H1 (cell line): ENCODE measurements at regions not wholly inside any gene's neighbourhood (a gene's known extent, or its start where the extent isn't known, plus 50 kb on each side); places are given as distances from the start of the nearest gene placed in this dataset.

Experiments used
- CTCF ChIA-PET: fragments of 300-600 bp; sonication (Branson Sonifier 250); formaldehyde crosslinking; loops from one replicate; lab custom pipeline; 2021; ENCODE audit not compliant: partially characterized antibody; lab: Charles Lee
- POLR2A ChIA-PET: fragments of 300-600 bp; sonication (Branson Sonifier 250); formaldehyde crosslinking; loops from one replicate; lab custom pipeline; 2021; ENCODE audit warnings: inconsistent platforms; ENCODE audit not compliant: partially characterized antibody; lab: Charles Lee
- DNase-seq, 2 experiments: peaks; one replicate each; pipeline versions ENCODE4 v3.0.0 to v3.0.0-alpha.2; 2010 to 2022; ENCODE audit warnings: low spot score in 2 of 2, low read depth in 1 of 2, mixed read lengths in 1 of 2
- FAIRE-seq: peaks from 2 replicates; lab custom pipeline; 2011; peaks lifted over from hg19 to GRCh38; lab: Jason Lieb, UNC
- H2AFZ ChIP-seq: 2 replicates; pipeline ENCODE4 v1.8.1; 2012; ENCODE audit warnings: low read length, inconsistent platforms
- H2AK5ac ChIP-seq: 2 replicates; pipeline ENCODE4 v1.6.1; 2013; ENCODE audit warnings: low read depth, low read length
- H2BK120ac ChIP-seq: replicated peaks from 2 replicates; pipeline ENCODE3; 2013; ENCODE audit warnings: low read depth, low read length, inconsistent platforms
- H2BK12ac ChIP-seq: 2 replicates; pipeline ENCODE4 v1.6.1; 2013; ENCODE audit warnings: low read depth, low read length
- H2BK15ac ChIP-seq: 2 replicates; pipeline ENCODE4 v1.6.1; 2013; ENCODE audit warnings: low read length
- H2BK20ac ChIP-seq: 2 replicates; pipeline ENCODE4 v1.6.1; 2013; ENCODE audit warnings: low read length
- H2BK5ac ChIP-seq: 2 replicates; pipeline ENCODE4 v1.6.1; 2013; ENCODE audit warnings: low read depth, low read length
- H3K14ac ChIP-seq: 2 replicates; pipeline ENCODE4 v1.6.1; 2013; ENCODE audit warnings: inconsistent platforms; ENCODE audit not compliant: insufficient read length
- H3K18ac ChIP-seq: 2 replicates; pipeline ENCODE4 v1.6.1; 2013; ENCODE audit warnings: low read length; ENCODE audit errors: extremely low read depth
- H3K23ac ChIP-seq: 2 replicates; pipeline ENCODE4 v1.6.1; 2013; ENCODE audit warnings: inconsistent platforms; ENCODE audit not compliant: insufficient read length
- H3K23me2 ChIP-seq: 2 replicates; pipeline ENCODE4 v1.6.1; 2013; ENCODE audit warnings: low read depth, low read length
- H3K27ac ChIP-seq: 2 replicates; pipeline ENCODE4 v1.6.1; 2011; ENCODE audit warnings: low read depth, low read length, inconsistent platforms
- H3K27me3 ChIP-seq, 4 experiments: replicated peaks in 1 of 4; 1 replicate in 1 of 4; 2 replicates in 3 of 4; pipeline versions ENCODE4 v1.6.1 to v1.8.1; 2011 to 2013; ENCODE audit warnings: low read length in 3 of 4, mild to moderate bottlenecking in 3 of 4, inconsistent platforms in 2 of 4, mixed read lengths in 2 of 4, moderate library complexity in 1 of 4; ENCODE audit not compliant: control insufficient read depth in 3 of 4, insufficient read depth in 3 of 4; ENCODE audit errors: extremely low read depth in 1 of 4
- H3K36me3 ChIP-seq, 4 experiments: 2 replicates each; pipeline versions ENCODE4 v1.6.1 to v1.8.1; 2011 to 2013; ENCODE audit warnings: mild to moderate bottlenecking in 4 of 4, low read length in 3 of 4, moderate library complexity in 2 of 4, control low read depth in 1 of 4, inconsistent platforms in 1 of 4; ENCODE audit not compliant: insufficient read depth in 4 of 4, control insufficient read depth in 2 of 4
- H3K4ac ChIP-seq: replicated peaks from 2 replicates; pipeline ENCODE3; 2013; ENCODE audit warnings: low read length, low read depth, mixed read lengths, inconsistent platforms; ENCODE audit not compliant: insufficient read length
- H3K4me1 ChIP-seq, 4 experiments: replicated peaks in 1 of 4; 1 replicate in 1 of 4; 2 replicates in 3 of 4; pipeline versions ENCODE4 v1.6.1 to v1.8.1; 2011 to 2013; ENCODE audit warnings: low read length in 3 of 4, inconsistent platforms in 2 of 4, mixed read lengths in 1 of 4; ENCODE audit not compliant: insufficient read depth in 4 of 4, control insufficient read depth in 3 of 4
- H3K4me2 ChIP-seq, 2 experiments: 2 replicates each; pipeline versions ENCODE4 v1.6.1 to v1.8.1; 2011 to 2013; ENCODE audit warnings: low read depth in 2 of 2, low read length in 2 of 2, control low read depth in 1 of 2, inconsistent platforms in 1 of 2, mild to moderate bottlenecking in 1 of 2; ENCODE audit not compliant: insufficient read depth in 1 of 2
- H3K4me3 ChIP-seq, 4 experiments: fragments of 200-600, 300-600 bp in 1 of 4; sonication (generic), shearing (Covaris generic), sonication (Bioruptor Twin) in 1 of 4; 2 replicates each; pipeline versions ENCODE4 v1.5.1 to v1.8.1; 2011 to 2016; ENCODE audit warnings: low read length in 4 of 4, low read depth in 3 of 4, control low read depth in 2 of 4, inconsistent platforms in 2 of 4, mild to moderate bottlenecking in 2 of 4, mixed read lengths in 1 of 4, moderate library complexity in 1 of 4; ENCODE audit not compliant: insufficient read depth in 2 of 4; ENCODE audit errors: extremely low read depth in 1 of 4
- H3K56ac ChIP-seq: replicated peaks from 2 replicates; pipeline ENCODE3; 2013; ENCODE audit warnings: low read depth, mild to moderate bottlenecking, mixed read lengths, low read length, inconsistent platforms; ENCODE audit not compliant: insufficient read length
- H3K79me1 ChIP-seq: 2 replicates; pipeline ENCODE4 v1.6.1; 2013; ENCODE audit warnings: low read depth, low read length, control low read depth
- H3K79me2 ChIP-seq, 2 experiments: 2 replicates each; pipeline versions ENCODE4 v1.6.1 to v1.8.1; 2012 to 2013; ENCODE audit warnings: low read length in 2 of 2, mild to moderate bottlenecking in 2 of 2, inconsistent platforms in 1 of 2; ENCODE audit not compliant: insufficient read depth in 2 of 2, control insufficient read depth in 1 of 2
- H3K9ac ChIP-seq, 4 experiments: replicated peaks in 1 of 4; 1 replicate in 1 of 4; 2 replicates in 3 of 4; pipeline versions ENCODE4 v1.6.1 to v1.8.1; 2011 to 2013; ENCODE audit warnings: low read depth in 3 of 4, low read length in 3 of 4, control low read depth in 2 of 4, mild to moderate bottlenecking in 2 of 4, moderate library complexity in 2 of 4, inconsistent platforms in 1 of 4; ENCODE audit errors: extremely low read depth in 1 of 4
- H3K9me3 ChIP-seq, 2 experiments: 2 replicates each; pipeline versions ENCODE4 v1.6.1 to v1.8.1; 2012 to 2013; ENCODE audit warnings: mild to moderate bottlenecking in 2 of 2, moderate library complexity in 2 of 2, control low read depth in 1 of 2, inconsistent platforms in 1 of 2, low read depth in 1 of 2, low read length in 1 of 2, mixed read lengths in 1 of 2; ENCODE audit not compliant: insufficient read depth in 2 of 2
- H4K20me1 ChIP-seq, 2 experiments: replicated peaks in 1 of 2; 2 replicates each; pipeline versions ENCODE3 to v1.8.1; 2011 to 2013; ENCODE audit warnings: inconsistent platforms in 2 of 2, low read length in 2 of 2, mild to moderate bottlenecking in 1 of 2; ENCODE audit not compliant: insufficient read depth in 2 of 2, control insufficient read depth in 1 of 2
- H4K5ac ChIP-seq: 2 replicates; pipeline ENCODE4 v1.6.1; 2013; ENCODE audit warnings: low read length, low read depth, mixed read lengths, inconsistent platforms; ENCODE audit not compliant: insufficient read length
- H4K8ac ChIP-seq: 2 replicates; pipeline ENCODE4 v1.8.0; 2013; ENCODE audit warnings: mild to moderate bottlenecking, moderate library complexity, low read length, inconsistent platforms; ENCODE audit not compliant: insufficient read depth; ENCODE audit errors: extremely low read depth
- H4K91ac ChIP-seq: replicated peaks from 2 replicates; pipeline ENCODE3; 2013; ENCODE audit warnings: low read length, mixed read lengths, inconsistent platforms; ENCODE audit not compliant: insufficient read length
- CTCF ChIP-seq, 3 experiments: IDR thresholded peaks; 1 replicate in 2 of 3; 2 replicates in 1 of 3; pipeline versions ENCODE4 v1.5.1 to v1.6.1; 2011; ENCODE audit warnings: low read length in 3 of 3, mild to moderate bottlenecking in 3 of 3, inconsistent platforms in 2 of 3, low read depth in 1 of 3, moderate library complexity in 1 of 3; ENCODE audit not compliant: insufficient read depth in 1 of 3; ENCODE audit errors: control extremely low read depth in 1 of 3
- KDM4A ChIP-seq: IDR thresholded peaks from one replicate; pipeline ENCODE4 v1.7.1; 2012; ENCODE audit warnings: low read depth, mild to moderate bottlenecking, moderate library complexity, low read length, inconsistent platforms; ENCODE audit not compliant: severe bottlenecking
- PHF8 ChIP-seq: fragments of 200-600 bp; sonication (generic); conservative IDR thresholded peaks from 2 replicates; pipeline ENCODE4 v1.7.1; 2012; ENCODE audit warnings: low read depth, mild to moderate bottlenecking, inconsistent platforms, low read length, moderate library complexity
- RAD21 ChIP-seq, 2 experiments: IDR thresholded peaks in 1 of 2; conservative IDR thresholded peaks in 1 of 2; 2 replicates each; pipeline ENCODE4 v1.6.1; 2011; ENCODE audit warnings: low read depth in 2 of 2, low read length in 2 of 2, improper control_type of control experiment in 1 of 2, inconsistent platforms in 1 of 2, mild to moderate bottlenecking in 1 of 2, moderate library complexity in 1 of 2
- RFX5 ChIP-seq: IDR thresholded peaks from 2 replicates; pipeline ENCODE4 v1.6.1; 2011; ENCODE audit warnings: low read depth, low read length, improper control_type of control experiment, borderline replicate concordance
- SAP30 ChIP-seq: fragments of 300-600 bp; sonication (generic); IDR thresholded peaks from 2 replicates; pipeline ENCODE4 v1.7.1; 2012; ENCODE audit warnings: low read length, moderate library complexity, mild to moderate bottlenecking, inconsistent platforms; ENCODE audit not compliant: insufficient read depth, insufficient replicate concordance
- TBP ChIP-seq: IDR thresholded peaks from 2 replicates; pipeline ENCODE4 v1.6.1; 2011; ENCODE audit warnings: low read depth, low read length, improper control_type of control experiment
- WGBS, 2 experiments: shearing (Covaris generic) in 1 of 2; methylation state at CpG; one replicate each; pipeline versions ENCODE4 v1.1.6 to v1.1.7; 2013 to 2015; ENCODE audit warnings: low lambda C conversion rate in 2 of 2, mixed read lengths in 2 of 2, inconsistent platforms in 1 of 2, low coverage in 1 of 2, missing lambda C conversion rate in 1 of 2; ENCODE audit not compliant: insufficient replicate concordance in 2 of 2, insufficient coverage in 1 of 2, insufficient read length in 1 of 2; ENCODE audit errors: extremely low coverage in 1 of 2, missing lambda C conversion rate in 1 of 2; 5-methylcytosine and 5-hydroxymethylcytosine counted together

GRCh38 chr7:12067156-12067831 is 143.8 kb upstream of the TMEM106B start:
- Histone ChIP-seq H3K36me3 (no peaks in the 10 kb centered on the region), H3K79me2 (no peaks in the 10 kb centered on the region), H2BK20ac (peak overlapping the region; percentile 92; the same call in 1 of the 2 replicates), H4K20me1 (no peaks in the 10 kb centered on the region), H3K27ac (no peak overlapping the region), H3K4me1 (peaks cover 0 to 2% (median under 1%) of the 10 kb centered on the region in 4 experiments; a peak in 3 of 7 replicates), H3K9me3 (no peaks in the 10 kb centered on the region), H2BK5ac (peak overlapping the region; percentile 4; the same call in 1 of the 2 replicates), H2BK12ac (peak overlapping the region; percentile 95), H3K14ac (no peak overlapping the region), H4K91ac (no peak overlapping the region), H2BK120ac (no peak overlapping the region), H3K23me2 (no peaks in the 10 kb centered on the region), H4K5ac (no peak overlapping the region), H3K79me1 (no peaks in the 10 kb centered on the region), H3K9ac (no peak overlapping the region), H2AFZ (peak overlapping the region; percentile 76), H3K27me3 (no peaks in the 10 kb centered on the region), H3K23ac (no peak overlapping the region), H3K56ac (no peak overlapping the region), H3K4me2 (no peak overlapping the region), H3K4ac (no peak overlapping the region), H3K4me3 (no peak overlapping the region), H4K8ac (no peak overlapping the region), H2AK5ac (no peak overlapping the region), H2BK15ac (no peak overlapping the region), H3K18ac (no peak overlapping the region; the same call in 1 of the 2 replicates)
- WGBS, 2 experiments, result 85% methylated on average over 13 of the region's 13 CpGs; no CpG with 5 or more reads in 1 of the 2 experiments
- FAIRE-seq (peak; percentile 90), DNase-seq (peak; percentile 56 to 83)
- POLR2A ChIA-PET, result no interaction called here
- CTCF ChIA-PET, result interaction anchor here (0.6 to 3.4 kb wide), 10 partner anchors 10 to 643 kb away, joined by 3 to 13 read pairs (median 4); no protein-coding TSS in a partner anchor
- TF ChIP-seq PHF8 (no peak), SAP30 (no peak), TBP (no peak), RAD21 (IDR thresholded peaks at IDR 0.05 in 1 of 2, conservative IDR thresholded peaks at IDR 0.05 in 1 of 2; ENCODE audit: low read depth in 2 of 2, low read length in 2 of 2) (peak; percentile 98), RFX5 (no peak), CTCF (IDR thresholded peaks at IDR 0.05; ENCODE audit: control extremely low read depth in 1 of 3, insufficient read depth in 1 of 3, low read depth in 1 of 3, low read length in 3 of 3) (peak; percentile 45 to 81 (median 79)), KDM4A (no peak)
